HAP-1 (cell line): ENCODE measurements at regions not wholly inside any gene's neighbourhood (a gene's known extent, or its start where the extent isn't known, plus 50 kb on each side); places are given as distances from the start of the nearest gene placed in this dataset.
"Not testable (repeated sequence)": the region's sequence is repeated elsewhere in the genome, so short reads cannot be mapped to it uniquely, and the experiment has no call there.

Experiments used
- DNase-seq, 2 experiments: peaks; one replicate each; pipeline ENCODE4 v3.0.0-alpha.2; 2016 to 2020; ENCODE audit warnings: low spot score in 2 of 2
- H3K27me3 ChIP-seq: fragments of 250-450 bp; sonication (Bioruptor Pico); 2 replicates; pipeline ENCODE4 v1.5.1; 2020; ENCODE audit warnings: low read depth, mild to moderate bottlenecking, moderate library complexity
- H3K36me3 ChIP-seq: fragments of 250-450 bp; sonication (Bioruptor Pico); replicated peaks from 2 replicates; pipeline ENCODE4 v1.5.1; 2020; ENCODE audit warnings: mild to moderate bottlenecking
- H3K4me1 ChIP-seq: fragments of 250-450 bp; sonication (Bioruptor Pico); 2 replicates; pipeline ENCODE4 v1.5.1; 2020; ENCODE audit warnings: mild to moderate bottlenecking
- H3K4me3 ChIP-seq: fragments of 250-450 bp; sonication (Bioruptor Pico); 2 replicates; pipeline ENCODE4 v1.5.1; 2020; ENCODE audit warnings: mild to moderate bottlenecking, moderate library complexity
- H3K9me3 ChIP-seq: fragments of 250-450 bp; sonication (Bioruptor Pico); 2 replicates; pipeline ENCODE4 v1.5.1; 2020; ENCODE audit warnings: mild to moderate bottlenecking, moderate library complexity
- in situ Hi-C: fragments of 300-500 bp; cut with MboI; formaldehyde crosslinking; loops from 3 replicates; pipeline ENCODE4 v1.14.3; 2020; ENCODE audit warnings: low sequenced_read_pairs, inconsistent platforms, mixed read lengths

GRCh38 chr3:76300746-76301145, 515.4 kb upstream of the ZNF717 start:
- in situ Hi-C loops: no loop called here
- no peaks in the 10 kb centered on the region for H3K4me1 ChIP-seq
- no peaks in the 10 kb centered on the region for H3K9me3 ChIP-seq
- no peaks in the 10 kb centered on the region for H3K27me3 ChIP-seq
- H3K36me3 ChIP-seq: no peaks in the 10 kb centered on the region
- DNase-seq: no peak
- no peak overlapping the region for H3K4me3 ChIP-seq

DNA sequence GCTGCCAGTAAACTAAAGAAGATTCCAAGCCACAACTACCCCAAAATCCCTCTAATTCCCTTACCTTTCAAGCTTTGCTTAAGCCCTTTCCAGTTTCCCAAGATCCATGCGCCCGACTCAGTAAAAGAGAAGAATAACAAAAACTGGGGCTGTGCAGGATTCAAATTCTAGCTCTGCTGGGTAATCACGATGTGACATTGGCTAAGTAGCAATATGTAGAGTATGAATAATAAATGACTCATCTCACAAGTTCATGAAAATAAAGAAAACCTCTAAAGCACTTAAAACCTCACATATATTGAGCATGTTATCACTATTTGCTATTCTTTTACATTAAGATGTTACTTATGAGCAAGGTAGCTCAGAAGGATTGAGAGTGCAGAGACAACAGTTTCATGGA, 522.2 kb upstream of the ZNF717 start:
- no peak for DNase-seq
- in situ Hi-C loops: no loop called here
- H3K36me3 ChIP-seq: no peaks in the 10 kb centered on the region
- H3K4me3 ChIP-seq: no peak overlapping the region
- no peaks in the 10 kb centered on the region for H3K9me3 ChIP-seq
- no peaks in the 10 kb centered on the region for H3K4me1 ChIP-seq
- no peaks in the 10 kb centered on the region for H3K27me3 ChIP-seq

DNA sequence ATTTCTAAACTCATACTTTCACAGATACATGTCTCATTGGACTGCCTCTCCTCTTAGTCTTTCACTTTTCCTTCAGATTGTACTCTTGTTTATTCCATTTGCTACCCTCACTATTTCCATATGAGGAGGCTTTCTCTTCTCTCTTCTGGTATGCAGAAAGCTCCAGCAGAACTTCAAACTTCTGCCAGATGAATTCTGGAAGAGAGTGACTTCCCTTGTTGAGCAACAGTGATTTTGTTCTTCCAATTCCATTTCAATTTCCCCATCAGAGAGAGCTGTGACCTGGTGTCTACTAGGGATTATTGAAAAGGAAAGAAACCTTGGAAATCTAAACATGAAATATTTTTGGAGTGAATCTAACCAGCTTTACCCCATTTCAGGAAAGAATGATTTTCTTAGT, 523.2 kb upstream of the ZNF717 start:
- H3K9me3 ChIP-seq: no peaks in the 10 kb centered on the region
- no peak for DNase-seq
- H3K4me3 ChIP-seq: no peak overlapping the region
- in situ Hi-C loops: no loop called here
- no peaks in the 10 kb centered on the region for H3K36me3 ChIP-seq
- H3K27me3 ChIP-seq: no peaks in the 10 kb centered on the region
- H3K4me1 ChIP-seq: no peaks in the 10 kb centered on the region

DNA sequence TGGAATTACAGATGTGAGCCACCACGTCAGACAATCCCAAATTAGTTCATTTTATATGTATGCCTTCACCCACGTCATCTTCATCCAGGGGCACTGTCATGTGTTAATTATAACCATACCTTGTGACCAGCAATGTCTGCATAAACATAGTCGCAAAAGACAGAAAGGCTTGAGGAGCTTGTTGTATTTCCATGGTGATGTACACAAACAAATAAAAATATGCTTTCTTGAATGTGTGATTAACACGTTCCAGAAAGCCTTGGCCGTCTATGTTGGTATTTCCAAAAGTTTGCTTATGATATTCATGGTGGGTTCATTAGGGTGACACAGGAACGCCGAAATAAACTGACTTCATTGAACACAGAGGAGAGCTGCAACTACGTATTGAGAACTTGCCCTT, 524.7 kb upstream of the ZNF717 start:
- no peaks in the 10 kb centered on the region for H3K4me1 ChIP-seq
- DNase-seq: no peak
- in situ Hi-C loops: no loop called here
- H3K36me3 ChIP-seq: no peaks in the 10 kb centered on the region
- no peak overlapping the region for H3K4me3 ChIP-seq
- no peaks in the 10 kb centered on the region for H3K27me3 ChIP-seq
- no peaks in the 10 kb centered on the region for H3K9me3 ChIP-seq

GRCh38 chr3:76310667-76311066, 525.3 kb upstream of the ZNF717 start:
- no peaks in the 10 kb centered on the region for H3K36me3 ChIP-seq
- no peaks in the 10 kb centered on the region for H3K9me3 ChIP-seq
- DNase-seq: no peak
- H3K4me3 ChIP-seq: no peak overlapping the region
- no peaks in the 10 kb centered on the region for H3K27me3 ChIP-seq
- in situ Hi-C loops: no loop called here
- no peaks in the 10 kb centered on the region for H3K4me1 ChIP-seq

GRCh38 chr3:76311941-76312340, 526.6 kb upstream of the ZNF717 start:
- no peaks in the 10 kb centered on the region for H3K4me1 ChIP-seq

GRCh38 chr3:76315906-76316305, 530.6 kb upstream of the ZNF717 start:
- in situ Hi-C loops, H3K4me1 ChIP-seq, H3K4me3 ChIP-seq, H3K27me3 ChIP-seq, H3K9me3 ChIP-seq, H3K36me3 ChIP-seq, DNase-seq: not testable (repeated sequence)

More at GRCh38 chr3:76311941-76312340, 526.6 kb upstream of the ZNF717 start:
- H3K27me3 ChIP-seq: no peaks in the 10 kb centered on the region
- no peak overlapping the region for H3K4me3 ChIP-seq
- H3K36me3 ChIP-seq: no peaks in the 10 kb centered on the region
- no peaks in the 10 kb centered on the region for H3K9me3 ChIP-seq
- DNase-seq: no peak
- in situ Hi-C loops: no loop called here

GRCh38 chr3:76321614-76322013, 536.3 kb upstream of the ZNF717 start:
- Histone ChIP-seq H3K27me3 (no peaks in the 10 kb centered on the region), H3K4me1 (no peaks in the 10 kb centered on the region), H3K9me3 (no peaks in the 10 kb centered on the region), H3K36me3 (no peaks in the 10 kb centered on the region), H3K4me3 (no peak overlapping the region)
- in situ Hi-C loops: no loop called here
- DNase-seq: no peak

- DNase-seq: no peak
- in situ Hi-C loops: no loop called here
Observed at GRCh38 chr3:76324101-76324500, 538.8 kb upstream of the ZNF717 start.

DNA sequence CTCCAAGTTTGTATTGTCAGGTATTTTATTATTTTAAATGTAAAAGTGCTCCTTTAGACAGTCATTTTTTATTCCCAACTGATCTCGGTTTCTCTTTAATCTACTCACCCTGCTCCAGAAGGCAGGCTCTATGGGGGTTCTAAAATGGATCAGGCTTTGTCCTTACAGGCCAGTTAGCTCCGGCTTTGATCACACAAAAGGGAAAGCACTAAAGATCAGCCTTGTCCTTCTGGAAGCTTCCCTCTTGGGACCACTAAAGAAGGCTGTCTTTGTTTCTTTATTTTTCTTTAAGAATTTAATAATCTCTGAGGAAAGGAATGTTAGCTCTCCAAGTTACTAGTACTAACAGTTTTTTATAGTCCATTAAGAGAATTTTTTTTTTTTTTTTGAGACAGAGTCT, 560.5 kb upstream of the ZNF717 start:
- no peaks in the 10 kb centered on the region for H3K9me3 ChIP-seq
- no peak overlapping the region for H3K4me3 ChIP-seq
- no peaks in the 10 kb centered on the region for H3K27me3 ChIP-seq
- H3K36me3 ChIP-seq: no peaks in the 10 kb centered on the region
- peak; percentile 43 for DNase-seq
- in situ Hi-C loops: no loop called here
- peaks cover 3% of the 10 kb centered on the region; the same call in 1 of the 2 replicates for H3K4me1 ChIP-seq

More at GRCh38 chr3:76324101-76324500, 538.8 kb upstream of the ZNF717 start:
- Histone ChIP-seq H3K9me3 (no peaks in the 10 kb centered on the region), H3K27me3 (no peaks in the 10 kb centered on the region), H3K4me1 (no peaks in the 10 kb centered on the region), H3K36me3 (no peaks in the 10 kb centered on the region), H3K4me3 (no peak overlapping the region)

GRCh38 chr3:76346690-76347089, 561.3 kb upstream of the ZNF717 start:
- in situ Hi-C loops: no loop called here
- peaks cover 3% of the 10 kb centered on the region; the same call in 1 of the 2 replicates for H3K4me1 ChIP-seq
- H3K4me3 ChIP-seq: no peak overlapping the region
- no peaks in the 10 kb centered on the region for H3K9me3 ChIP-seq
- H3K36me3 ChIP-seq: no peaks in the 10 kb centered on the region
- H3K27me3 ChIP-seq: no peaks in the 10 kb centered on the region
- no peak for DNase-seq

DNA sequence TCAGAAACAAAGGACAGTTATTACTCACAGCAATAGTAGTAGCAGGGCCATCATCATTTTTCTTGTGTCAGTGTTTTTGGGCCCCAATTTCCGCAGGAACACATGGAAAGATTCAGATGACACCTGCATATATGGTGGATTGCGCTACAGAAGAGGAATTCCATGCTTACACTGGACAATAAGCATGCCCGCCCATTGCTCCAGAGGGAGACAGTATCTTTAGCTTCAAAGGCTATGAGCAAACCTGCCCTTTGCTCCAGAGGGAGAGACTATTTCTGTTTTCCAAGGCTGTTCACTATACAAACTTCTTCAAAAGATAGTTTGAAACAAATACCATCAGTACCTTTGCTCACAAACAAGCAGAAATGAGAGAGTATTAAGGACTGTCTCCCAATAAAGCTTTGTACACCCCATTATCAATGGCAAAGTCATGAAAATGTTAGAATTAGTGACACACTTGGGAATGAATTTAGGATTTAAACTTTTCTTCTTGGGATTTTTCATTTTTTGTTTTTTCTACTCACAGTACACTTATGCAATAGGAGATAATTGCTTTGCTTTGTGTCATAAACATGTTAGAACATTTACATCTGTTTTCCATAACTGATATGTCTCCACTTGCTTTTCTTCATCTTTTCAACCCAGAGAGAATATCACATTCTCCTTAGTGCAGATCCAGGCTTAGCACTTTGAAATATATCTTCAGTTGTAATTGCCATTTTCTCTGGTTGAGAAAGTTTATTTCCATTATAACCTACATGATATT, 564.5 kb upstream of the ZNF717 start:
- Histone ChIP-seq H3K4me3 (no peak overlapping the region), H3K27me3 (no peaks in the 10 kb centered on the region), H3K9me3 (no peaks in the 10 kb centered on the region), H3K36me3 (no peaks in the 10 kb centered on the region), H3K4me1 (peaks cover 20% of the 10 kb centered on the region)
- in situ Hi-C loops: no loop called here
- DNase-seq: no peak

GRCh38 chr3:76352051-76352450, 566.7 kb upstream of the ZNF717 start:
- peaks cover 17% of the 10 kb centered on the region for H3K4me1 ChIP-seq
- no peaks in the 10 kb centered on the region for H3K36me3 ChIP-seq
- H3K27me3 ChIP-seq: no peaks in the 10 kb centered on the region
- no peak overlapping the region for H3K4me3 ChIP-seq
- no peaks in the 10 kb centered on the region for H3K9me3 ChIP-seq
- no peak for DNase-seq
- in situ Hi-C loops: no loop called here

DNA sequence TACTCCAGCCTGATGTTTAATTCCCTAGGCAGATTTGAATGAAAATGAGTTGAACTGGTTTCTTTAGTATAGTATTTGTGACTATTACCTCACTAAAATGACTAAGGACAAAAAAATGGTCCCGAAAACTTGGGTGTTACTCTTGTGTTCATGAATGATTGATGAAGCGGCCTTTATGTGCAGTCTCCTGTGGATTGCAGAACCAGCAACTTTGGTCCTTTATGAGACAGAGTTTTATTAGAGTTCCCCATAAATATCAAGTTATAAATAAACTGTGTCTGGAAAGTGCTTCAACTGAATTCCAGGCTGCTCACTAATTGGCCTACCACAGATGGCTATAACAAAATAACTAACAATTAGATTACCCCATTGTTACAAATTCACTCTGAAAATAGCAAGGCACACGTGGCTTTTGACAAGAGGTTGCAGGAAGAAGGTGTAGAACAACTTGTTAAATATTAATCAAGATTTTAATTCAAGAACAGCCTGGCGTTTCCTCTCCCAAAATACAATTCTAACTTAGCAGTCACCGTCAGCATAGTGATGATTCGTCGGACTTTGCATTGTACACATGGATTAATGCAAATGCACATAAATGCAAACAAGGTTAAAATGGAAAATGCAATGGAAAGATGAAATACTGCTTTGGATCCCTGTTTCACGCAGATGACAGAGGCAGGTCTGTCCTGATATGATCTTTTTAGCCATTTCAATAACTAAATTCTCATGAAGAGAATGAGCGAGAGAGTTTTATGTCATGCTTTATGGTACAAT, 567.3 kb upstream of the ZNF717 start:
- Histone ChIP-seq H3K4me1 (peaks cover 17% of the 10 kb centered on the region), H3K36me3 (no peaks in the 10 kb centered on the region), H3K9me3 (no peaks in the 10 kb centered on the region), H3K27me3 (no peaks in the 10 kb centered on the region), H3K4me3 (no peak overlapping the region)
- in situ Hi-C loops: no loop called here
- DNase-seq: peak; percentile 9 to 22
